Glutamatergic neuron (in vitro differentiated cells): ENCODE measurements at regions not wholly inside any gene's neighbourhood (a gene's known extent, or its start where the extent isn't known, plus 50 kb on each side); places are given as distances from the start of the nearest gene placed in this dataset.

Source experiments
- DNase-seq: peaks from one replicate; pipeline ENCODE4 v3.0.0; 2022
- H3K27ac Mint-ChIP-seq: one replicate; pipeline ENCODE4 v1.8.0; 2020; ENCODE audit warnings: mild to moderate bottlenecking, mixed read lengths, inconsistent platforms; ENCODE audit not compliant: unreplicated experiment
- H3K27me3 Mint-ChIP-seq: one replicate; pipeline ENCODE4 v1.8.0; 2020; ENCODE audit warnings: mild to moderate bottlenecking, moderate library complexity, mixed read lengths, inconsistent platforms; ENCODE audit not compliant: unreplicated experiment
- H3K36me3 Mint-ChIP-seq: one replicate; pipeline ENCODE4 v1.8.0; 2020; ENCODE audit warnings: mild to moderate bottlenecking, mixed read lengths, inconsistent platforms; ENCODE audit not compliant: unreplicated experiment
- H3K4me1 Mint-ChIP-seq: one replicate; pipeline ENCODE4 v1.8.0; 2020; ENCODE audit warnings: mild to moderate bottlenecking, low read depth, mixed read lengths, inconsistent platforms; ENCODE audit not compliant: unreplicated experiment
- H3K4me3 Mint-ChIP-seq: one replicate; pipeline ENCODE4 v1.8.0; 2020; ENCODE audit warnings: mild to moderate bottlenecking, mixed read lengths, inconsistent platforms; ENCODE audit not compliant: unreplicated experiment
- H3K9me3 Mint-ChIP-seq: one replicate; pipeline ENCODE4 v1.8.0; 2020; ENCODE audit warnings: mild to moderate bottlenecking, moderate library complexity, mixed read lengths, inconsistent platforms; ENCODE audit not compliant: unreplicated experiment
- CTCF ChIP-seq: fragments of 200-600 bp; sonication (generic); IDR thresholded peaks from one replicate; pipeline ENCODE4 v1.5.0; 2021; ENCODE audit not compliant: partially characterized antibody, unreplicated experiment

DNA sequence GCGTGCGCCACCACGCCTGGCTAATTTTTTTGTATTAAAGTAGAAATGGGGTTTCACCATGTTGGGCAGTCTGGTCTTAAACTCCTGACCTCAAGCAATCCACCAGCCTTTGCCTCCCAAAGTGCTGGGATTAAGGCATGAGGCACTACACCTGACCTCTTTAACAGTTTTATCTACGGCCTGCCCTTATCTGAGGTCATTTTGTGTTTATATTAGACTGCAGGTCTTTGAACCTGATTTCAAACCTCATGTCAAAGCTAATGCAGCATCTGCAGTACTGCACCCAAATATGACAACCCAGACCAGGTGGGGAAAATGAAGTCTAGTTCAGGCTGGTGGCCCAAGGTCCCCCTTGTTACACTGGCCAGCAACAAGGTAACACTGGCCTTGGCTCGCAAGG, 89.3 kb upstream of the ARMC2 start:
- peaks cover 3% of the 10 kb centered on the region for H3K4me1 Mint-ChIP-seq
- no peak for DNase-seq
- H3K27ac Mint-ChIP-seq = no peak overlapping the region
- H3K4me3 Mint-ChIP-seq = no peak overlapping the region
- TF ChIP-seq CTCF = no peak
- no peaks in the 10 kb centered on the region for H3K36me3 Mint-ChIP-seq
- H3K9me3 Mint-ChIP-seq = peaks cover 2% of the 10 kb centered on the region
- peaks cover 13% of the 10 kb centered on the region for H3K27me3 Mint-ChIP-seq

DNA sequence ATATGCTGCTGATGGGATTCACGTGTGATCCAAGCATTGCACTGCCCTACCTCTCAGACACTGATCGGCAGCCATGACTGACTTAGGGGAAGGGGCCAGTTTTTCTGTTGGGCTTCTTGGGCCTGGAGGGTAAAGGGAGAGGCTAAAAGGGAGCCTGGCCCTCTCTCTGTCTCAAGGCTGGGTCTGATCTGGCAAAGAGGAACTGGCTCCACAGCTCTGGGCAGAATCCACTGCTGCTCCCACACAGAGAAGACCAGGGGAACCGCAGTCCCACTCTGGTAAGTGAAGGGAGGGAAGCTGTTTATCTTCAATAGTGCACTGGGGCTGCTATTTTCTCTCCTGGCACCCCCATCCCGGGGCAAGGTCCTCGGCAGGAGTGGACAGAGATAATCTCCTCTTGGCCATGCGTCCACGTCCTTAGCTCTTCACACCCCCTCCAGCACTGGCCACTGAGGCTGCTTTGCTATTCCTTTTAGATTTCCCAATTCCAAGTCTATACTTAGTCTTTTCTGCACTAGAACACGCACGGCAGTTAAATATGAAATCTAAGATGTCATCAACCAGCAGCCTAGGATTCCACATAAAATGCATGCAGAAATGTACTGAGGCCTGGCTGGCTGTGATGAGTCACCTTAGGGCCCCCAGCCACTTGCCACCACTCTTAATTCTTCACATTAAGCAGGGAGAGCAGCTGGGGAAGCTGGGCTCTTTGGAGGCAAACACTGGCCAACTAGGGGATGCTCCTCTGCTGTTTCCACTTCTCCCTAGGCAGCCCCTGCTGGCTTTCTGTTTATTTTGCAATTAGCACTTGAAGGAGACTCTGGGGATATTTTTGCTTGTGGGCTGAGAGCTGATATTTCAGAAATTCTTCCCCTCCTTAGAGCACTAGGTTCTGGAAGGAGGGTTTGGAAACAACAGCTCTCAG, 87.8 kb upstream of the ARMC2 start:
- Mint-ChIP-seq H3K4me1 (peaks cover 3% of the 10 kb centered on the region), H3K27ac (peak overlapping the region; percentile 39), H3K4me3 (peak overlapping the region; percentile 21), H3K27me3 (peaks cover 13% of the 10 kb centered on the region), H3K9me3 (peaks cover 2% of the 10 kb centered on the region), H3K36me3 (no peaks in the 10 kb centered on the region)
- no peak for TF ChIP-seq CTCF
- peak; percentile 51 for DNase-seq

GRCh38 chr6:108762394-108762793, 85.8 kb upstream of the ARMC2 start:
- Mint-ChIP-seq H3K27me3 (peaks cover 17% of the 10 kb centered on the region), H3K27ac (peak overlapping the region; percentile 40), H3K4me1 (peaks cover 3% of the 10 kb centered on the region), H3K36me3 (no peaks in the 10 kb centered on the region), H3K9me3 (peaks cover 2% of the 10 kb centered on the region), H3K4me3 (no peak overlapping the region)
- no peak for DNase-seq
- no peak for TF ChIP-seq CTCF

GRCh38 chr6:108763931-108764579, 84.2 kb upstream of the ARMC2 start:
- peaks cover 17% of the 10 kb centered on the region for H3K27me3 Mint-ChIP-seq
- H3K36me3 Mint-ChIP-seq = no peaks in the 10 kb centered on the region
- no peak for TF ChIP-seq CTCF
- no peak overlapping the region for H3K4me3 Mint-ChIP-seq
- no peak for DNase-seq
- H3K9me3 Mint-ChIP-seq = peaks cover 2% of the 10 kb centered on the region
- no peak overlapping the region for H3K27ac Mint-ChIP-seq
- peaks cover 3% of the 10 kb centered on the region for H3K4me1 Mint-ChIP-seq

- TF ChIP-seq CTCF = no peak
- Mint-ChIP-seq H3K4me3 (no peak overlapping the region), H3K27me3 (peaks cover 17% of the 10 kb centered on the region), H3K4me1 (peaks cover 3% of the 10 kb centered on the region), H3K36me3 (no peaks in the 10 kb centered on the region), H3K9me3 (peaks cover 2% of the 10 kb centered on the region), H3K27ac (no peak overlapping the region)
- no peak for DNase-seq
Measured at GRCh38 chr6:108764580-108764950, 83.7 kb upstream of the ARMC2 start.
